Upper lobe of left lung (tissue), 6 donors: ENCODE measurements at regions not wholly inside any gene's neighbourhood (a gene's known extent, or its start where the extent isn't known, plus 50 kb on each side); places are given as distances from the start of the nearest gene placed in this dataset.

Experiments
- ATAC-seq, 2 donors: fragments of 200-7000 bp; cut with Tn5 transposase; one replicate each; pipeline ENCODE4 v1.9.1; 2022; ENCODE audit warnings: mild to moderate bottlenecking in 2 of 2, moderate library complexity in 2 of 2; ENCODE audit not compliant: low FRiP score in 2 of 2
- DNase-seq, 2 donors: peaks; one replicate each; pipeline ENCODE4 v3.0.0-alpha.2; 2019 to 2020
- H3K27ac ChIP-seq, 4 donors: fragments of 200-600 bp; sonication (generic); one replicate each; pipeline ENCODE4 v1.5.1; 2016 to 2019
- H3K27me3 ChIP-seq, 4 donors: fragments of 200-600 bp; sonication (generic); one replicate each; pipeline ENCODE4 v1.5.1; 2017 to 2019
- H3K36me3 ChIP-seq, 4 donors: fragments of 200-600 bp; sonication (generic); one replicate each; pipeline ENCODE4 v1.5.1; 2016 to 2019
- H3K4me1 ChIP-seq, 4 donors: fragments of 200-600 bp; sonication (generic); one replicate each; pipeline ENCODE4 v1.5.1; 2018 to 2019
- H3K4me3 ChIP-seq, 4 donors: fragments of 200-600 bp; sonication (generic); one replicate each; pipeline ENCODE4 v1.5.1; 2017 to 2019; ENCODE audit warnings: mild to moderate bottlenecking in 2 of 4, moderate library complexity in 1 of 4
- H3K9me3 ChIP-seq, 4 donors: fragments of 200-600 bp; sonication (generic); one replicate each; pipeline ENCODE4 v1.5.1; 2018 to 2019
- EP300 ChIP-seq, 4 donors: sonication (generic); formaldehyde crosslinking; IDR thresholded peaks; one replicate each; pipeline ENCODE4 v1.5.1; 2017; ENCODE audit warnings: antibody characterized with exemption in 4 of 4, control low read depth in 2 of 4
- POLR2A ChIP-seq, 4 donors: fragments of 450-650 bp; IDR thresholded peaks; one replicate each; pipeline ENCODE4 v1.5.1; 2016 to 2017; ENCODE audit warnings: antibody characterized with exemption in 4 of 4, mild to moderate bottlenecking in 2 of 4
- POLR2AphosphoS5 ChIP-seq, 2 donors: sonication (generic); formaldehyde crosslinking; IDR thresholded peaks; one replicate each; pipeline ENCODE4 v1.5.1; 2017; ENCODE audit warnings: antibody characterized with exemption in 2 of 2
- WGBS, 2 donors: methylation state at CpG; one replicate each; pipeline ENCODE4 v1.1.5; 2017 to 2018; 5-methylcytosine and 5-hydroxymethylcytosine counted together
- TF ChIP-seq, protein P1 (sequence below), 6 experiments: fragments of 450-650 bp in 4 of 6; fragments of 200-600 bp in 2 of 6; sonication (generic) in 2 of 6; IDR thresholded peaks; one replicate each; pipeline ENCODE4 v1.5.1; 2016 to 2019; ENCODE audit warnings: antibody characterized with exemption in 6 of 6
- donor health status: DM: no; HTN: no; CAD: no; lungs with moderate emphysema.
- donor health status: DM: no; HTN: yes; CAD: no; lungs with severe emphysema.

DNA sequence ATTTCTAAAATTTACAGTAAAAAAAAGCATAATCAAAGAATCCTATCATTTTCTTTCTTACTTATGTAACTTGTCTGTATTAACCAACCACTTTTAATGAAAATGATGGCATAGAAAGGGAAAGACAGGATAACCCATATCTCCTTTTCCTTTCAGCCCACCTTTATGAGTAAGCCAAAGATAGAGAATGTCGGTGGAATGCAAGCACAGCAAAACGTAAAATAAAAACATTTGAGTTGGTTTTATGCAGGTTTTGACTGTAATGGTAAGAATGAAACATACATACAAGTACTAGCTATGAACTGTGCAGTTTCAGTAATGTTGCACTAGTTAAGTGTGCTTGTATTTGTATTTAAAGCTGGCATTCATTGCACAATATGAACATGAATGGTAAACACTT is 360.3 kb downstream of the FOXG1 start:
- no peaks in the 10 kb centered on the region for H3K9me3 ChIP-seq
- H3K27ac ChIP-seq, result no peak overlapping the region
- 78 to 89% methylated on average over 2 of the region's 2 CpGs for WGBS, 2 donors
- ATAC-seq, result no peak
- H3K4me3 ChIP-seq, result no peak overlapping the region
- no peaks in the 10 kb centered on the region for H3K4me1 ChIP-seq
- TF ChIP-seq, protein P1, sequence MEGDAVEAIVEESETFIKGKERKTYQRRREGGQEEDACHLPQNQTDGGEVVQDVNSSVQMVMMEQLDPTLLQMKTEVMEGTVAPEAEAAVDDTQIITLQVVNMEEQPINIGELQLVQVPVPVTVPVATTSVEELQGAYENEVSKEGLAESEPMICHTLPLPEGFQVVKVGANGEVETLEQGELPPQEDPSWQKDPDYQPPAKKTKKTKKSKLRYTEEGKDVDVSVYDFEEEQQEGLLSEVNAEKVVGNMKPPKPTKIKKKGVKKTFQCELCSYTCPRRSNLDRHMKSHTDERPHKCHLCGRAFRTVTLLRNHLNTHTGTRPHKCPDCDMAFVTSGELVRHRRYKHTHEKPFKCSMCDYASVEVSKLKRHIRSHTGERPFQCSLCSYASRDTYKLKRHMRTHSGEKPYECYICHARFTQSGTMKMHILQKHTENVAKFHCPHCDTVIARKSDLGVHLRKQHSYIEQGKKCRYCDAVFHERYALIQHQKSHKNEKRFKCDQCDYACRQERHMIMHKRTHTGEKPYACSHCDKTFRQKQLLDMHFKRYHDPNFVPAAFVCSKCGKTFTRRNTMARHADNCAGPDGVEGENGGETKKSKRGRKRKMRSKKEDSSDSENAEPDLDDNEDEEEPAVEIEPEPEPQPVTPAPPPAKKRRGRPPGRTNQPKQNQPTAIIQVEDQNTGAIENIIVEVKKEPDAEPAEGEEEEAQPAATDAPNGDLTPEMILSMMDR (IDR thresholded peaks at IDR 0.05), result no peak
- TF ChIP-seq POLR2A (IDR thresholded peaks at IDR 0.05) (no peak), POLR2AphosphoS5 (IDR thresholded peaks at IDR 0.05) (no peak)
- H3K27me3 ChIP-seq, result no peaks in the 10 kb centered on the region
- DNase-seq, result no peak
- H3K36me3 ChIP-seq, result no peaks in the 10 kb centered on the region

DNA sequence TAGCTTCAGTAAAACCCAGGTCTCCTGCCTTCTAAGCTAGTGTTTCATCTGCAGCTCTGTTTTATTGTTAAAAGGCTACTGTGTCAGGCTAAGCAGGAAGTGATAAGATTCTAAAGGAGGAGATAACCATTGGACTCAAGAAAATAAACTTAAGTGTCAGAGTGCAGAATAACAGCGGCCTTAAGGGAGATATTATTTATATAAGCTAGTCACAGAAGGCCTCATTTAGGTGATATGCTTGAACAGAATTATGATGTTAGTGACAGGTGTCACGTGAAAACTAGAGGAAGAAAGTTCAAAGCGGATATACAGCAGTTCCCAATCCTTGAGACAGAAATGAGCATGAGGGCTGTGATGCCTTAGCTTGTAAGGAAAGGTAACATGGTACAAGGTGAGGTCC is 373.4 kb downstream of the FOXG1 start:
- H3K27me3 ChIP-seq, result no peaks in the 10 kb centered on the region
- no peak overlapping the region for H3K27ac ChIP-seq
- no peak overlapping the region for H3K4me3 ChIP-seq
- H3K9me3 ChIP-seq, result no peaks in the 10 kb centered on the region
- TF ChIP-seq EP300 (IDR thresholded peaks at IDR 0.05), result no peak
- TF ChIP-seq, protein P1 (IDR thresholded peaks at IDR 0.05), result no peak
- H3K4me1 ChIP-seq, result no peaks in the 10 kb centered on the region
- 43 to 44% methylated on average over 3 of the region's 3 CpGs for WGBS, 2 donors
- no peaks in the 10 kb centered on the region for H3K36me3 ChIP-seq
- ATAC-seq (no peak), DNase-seq (no peak)

DNA sequence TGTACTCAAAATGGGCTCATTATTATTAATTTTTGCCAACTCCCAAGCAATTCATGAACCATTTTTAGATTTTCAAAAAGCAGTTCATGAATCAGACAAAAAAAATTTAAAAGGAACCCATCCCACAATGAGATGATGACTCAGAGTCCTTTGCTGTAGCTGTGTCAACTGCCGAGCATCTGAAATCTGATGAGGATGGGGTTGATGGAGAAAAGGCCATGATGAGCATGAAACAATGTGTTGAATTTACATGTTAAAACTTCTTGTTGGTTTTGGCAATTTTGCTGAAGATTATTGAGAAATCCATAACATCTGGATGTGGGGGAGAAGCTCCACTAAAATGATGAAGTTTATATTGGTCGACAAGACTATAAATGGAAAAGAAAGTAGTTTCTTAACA is 378.0 kb downstream of the FOXG1 start:
- TF ChIP-seq, protein P1 (IDR thresholded peaks at IDR 0.05), result no peak
- no peak for TF ChIP-seq POLR2AphosphoS5 (IDR thresholded peaks at IDR 0.05)
- H3K4me1 ChIP-seq, result no peaks in the 10 kb centered on the region
- ATAC-seq (peak in 1 of 2 donors; percentile 67), DNase-seq (no peak)
- no peak overlapping the region for H3K27ac ChIP-seq
- no peaks in the 10 kb centered on the region for H3K9me3 ChIP-seq
- H3K36me3 ChIP-seq, result no peaks in the 10 kb centered on the region
- 74 to 84% methylated on average over 2 of the region's 2 CpGs for WGBS, 2 donors
- no peak overlapping the region for H3K4me3 ChIP-seq
- no peaks in the 10 kb centered on the region for H3K27me3 ChIP-seq

DNA sequence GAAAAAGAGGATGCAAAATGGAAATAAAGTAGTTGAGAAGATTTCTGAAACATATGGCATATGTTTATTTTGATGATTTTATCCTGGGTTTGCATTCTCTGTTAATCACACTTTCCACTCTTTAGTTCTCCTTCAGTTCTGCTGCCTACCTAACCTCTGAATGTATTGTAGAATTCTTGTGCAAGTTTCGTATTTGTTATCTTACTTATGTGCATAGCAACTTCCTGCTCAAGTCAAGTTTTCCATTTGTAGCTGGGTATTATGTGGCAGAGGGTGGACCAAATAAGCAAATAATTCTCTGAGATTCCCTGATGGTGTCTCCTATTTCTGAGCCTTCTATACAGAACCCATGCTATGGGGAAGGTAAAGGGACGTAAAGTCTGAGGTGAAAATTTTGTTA is 381.6 kb downstream of the FOXG1 start:
- Histone ChIP-seq H3K27ac (no peak overlapping the region), H3K4me1 (no peaks in the 10 kb centered on the region), H3K36me3 (no peaks in the 10 kb centered on the region), H3K27me3 (no peaks in the 10 kb centered on the region), H3K9me3 (no peaks in the 10 kb centered on the region), H3K4me3 (no peak overlapping the region)
- DNase-seq, result no peak
- no peak for ATAC-seq
- 70 to 72% methylated on average over 2 of the region's 2 CpGs for WGBS, 2 donors
- TF ChIP-seq, protein P1 (IDR thresholded peaks at IDR 0.05), result no peak
- no peak for TF ChIP-seq POLR2AphosphoS5 (IDR thresholded peaks at IDR 0.05)
- TF ChIP-seq POLR2A (IDR thresholded peaks at IDR 0.05), result no peak
- TF ChIP-seq EP300 (IDR thresholded peaks at IDR 0.05), result no peak

DNA sequence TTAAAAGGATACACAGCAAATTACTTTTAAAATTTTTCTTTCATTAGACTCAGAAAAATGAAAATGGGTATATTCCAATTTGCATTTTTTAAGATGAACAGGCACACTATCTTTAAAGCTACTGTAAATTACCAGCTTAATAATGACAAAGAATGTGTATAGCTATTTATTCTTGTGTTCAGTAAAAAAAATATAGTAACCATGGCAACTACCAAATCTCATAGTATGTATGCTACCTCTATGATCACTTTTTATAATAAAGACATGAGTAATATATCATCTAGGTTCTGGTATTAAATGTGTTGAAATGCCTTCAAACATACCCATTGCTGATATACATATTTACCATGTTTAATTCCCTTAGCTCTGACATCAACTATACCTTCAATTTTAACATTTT is 383.2 kb downstream of the FOXG1 start:
- H3K27me3 ChIP-seq, result no peaks in the 10 kb centered on the region
- H3K36me3 ChIP-seq, result no peaks in the 10 kb centered on the region
- TF ChIP-seq POLR2AphosphoS5 (IDR thresholded peaks at IDR 0.05) (no peak), EP300 (IDR thresholded peaks at IDR 0.05) (no peak), POLR2A (IDR thresholded peaks at IDR 0.05) (no peak)
- TF ChIP-seq, protein P1 (IDR thresholded peaks at IDR 0.05), result no peak
- ATAC-seq (no peak), DNase-seq (no peak)
- no peak overlapping the region for H3K27ac ChIP-seq
- no peaks in the 10 kb centered on the region for H3K9me3 ChIP-seq
- H3K4me3 ChIP-seq, result no peak overlapping the region
- H3K4me1 ChIP-seq, result no peaks in the 10 kb centered on the region
